GM18502 (cell line): ENCODE measurements at regions not wholly inside any gene's neighbourhood (a gene's known extent, or its start where the extent isn't known, plus 50 kb on each side); places are given as distances from the start of the nearest gene placed in this dataset.

ENCODE experiments used
- ATAC-seq: cut with Tn5 transposase; IDR thresholded peaks from one replicate; pipeline ENCODE4 v1.9.1; 2021; ENCODE audit warnings: mild to moderate bottlenecking; ENCODE audit not compliant: unreplicated experiment, poor library complexity

GRCh38 chr2:22486343-22486742, 898.6 kb upstream of the KLHL29 start:
- no peak for ATAC-seq

DNA sequence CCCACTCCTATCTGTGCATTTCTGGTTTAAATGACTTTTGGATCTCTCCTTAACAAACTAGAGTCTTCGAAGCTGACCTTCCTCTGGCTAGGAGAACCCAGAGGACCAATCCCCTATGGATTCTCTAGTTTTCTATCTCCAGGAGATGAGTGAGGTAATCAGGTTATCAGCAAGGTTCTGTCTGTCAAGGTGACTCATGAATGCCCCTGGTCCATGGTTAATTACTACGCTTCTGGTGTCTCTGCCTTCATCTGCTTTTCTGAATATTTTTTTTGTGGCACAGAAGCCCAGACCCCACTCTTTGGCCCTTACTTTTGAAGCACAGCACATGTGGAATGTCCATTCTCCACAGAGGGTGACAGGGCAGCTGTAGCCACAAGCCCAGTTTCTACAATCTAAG, 897.9 kb upstream of the KLHL29 start:
- no peak for ATAC-seq

DNA sequence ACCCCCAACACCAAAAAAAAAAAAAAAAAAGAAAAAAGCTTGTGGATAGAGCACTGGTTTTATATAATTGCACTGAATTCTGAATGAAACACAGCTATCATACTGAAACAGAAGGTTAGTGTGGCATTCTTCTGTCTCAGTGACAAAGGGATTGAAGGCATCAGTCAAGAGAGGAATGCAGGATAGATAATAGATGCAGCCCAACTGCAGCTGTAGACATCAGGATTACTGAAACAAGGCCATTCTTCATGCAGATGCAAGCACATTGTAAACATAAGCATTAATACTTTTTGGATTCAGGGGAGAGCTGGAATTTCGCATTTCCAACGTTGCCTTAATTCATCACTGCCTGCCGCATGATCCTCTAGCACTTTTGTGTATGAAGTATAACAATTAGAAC, 897.4 kb upstream of the KLHL29 start:
- no peak for ATAC-seq

DNA sequence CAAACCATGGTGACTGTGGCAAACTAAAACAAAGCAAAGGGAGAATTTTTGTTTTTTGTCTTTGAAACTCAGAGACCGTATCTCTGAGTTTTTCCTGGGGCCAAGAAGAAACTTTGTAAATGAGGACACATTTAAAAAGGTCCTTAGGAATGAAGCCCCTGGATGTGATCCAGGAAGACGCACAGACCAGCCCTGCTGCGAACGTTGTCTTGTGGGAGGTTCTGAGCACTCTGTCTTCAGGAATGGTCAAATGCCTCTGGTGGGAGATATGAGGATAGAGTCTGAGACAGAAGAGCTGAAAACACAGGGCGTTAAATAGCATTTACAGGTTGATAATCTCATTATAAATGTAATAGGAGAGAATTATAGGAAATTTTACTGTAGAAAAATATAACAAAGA, 893.5 kb upstream of the KLHL29 start:
- ATAC-seq = no peak

DNA sequence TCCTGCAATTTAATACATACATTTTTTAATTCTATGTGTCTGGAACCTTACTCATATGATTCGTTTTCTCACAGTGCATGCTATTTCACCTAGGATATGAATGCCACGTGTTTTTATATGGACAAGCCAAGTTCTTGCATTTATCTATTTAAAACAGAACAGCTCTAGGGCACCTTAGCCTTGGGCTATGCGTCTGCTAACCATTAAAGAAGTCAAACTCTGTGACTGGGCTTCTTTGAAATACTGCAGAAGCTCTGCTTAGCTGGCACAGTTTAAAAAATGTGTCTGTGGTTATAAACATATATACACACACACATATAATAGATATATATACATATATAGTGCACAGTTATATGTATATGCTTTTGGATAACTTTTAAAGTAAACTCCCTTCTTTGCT, 890.8 kb upstream of the KLHL29 start:
- ATAC-seq = no peak

- no peak for ATAC-seq
These were observed 887.9 kb upstream of the KLHL29 start for GRCh38 chr2:22497064-22497463.

- no peak for ATAC-seq
These were observed 887.2 kb upstream of the KLHL29 start for GRCh38 chr2:22497789-22498188.

- no peak for ATAC-seq
These were observed 885.7 kb upstream of the KLHL29 start for GRCh38 chr2:22499082-22499839.

DNA sequence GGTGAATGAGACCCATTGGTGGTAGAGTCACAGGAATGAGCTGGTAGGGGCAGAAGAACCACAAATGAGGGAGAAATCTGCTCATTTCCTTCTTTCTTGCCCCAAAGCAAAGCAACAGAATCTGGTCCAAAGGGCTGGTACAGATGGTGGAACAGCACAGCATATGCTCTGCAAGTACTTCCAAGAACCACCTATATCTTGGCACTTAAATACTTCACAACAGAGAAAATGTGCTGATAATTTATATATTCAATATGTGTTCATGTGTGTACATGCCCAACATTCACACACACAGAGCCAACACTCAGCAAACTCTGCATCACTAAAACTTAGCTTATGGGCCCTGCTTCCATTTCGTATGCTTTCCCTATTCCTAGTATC, 884.4 kb upstream of the KLHL29 start:
- ATAC-seq = no peak

DNA sequence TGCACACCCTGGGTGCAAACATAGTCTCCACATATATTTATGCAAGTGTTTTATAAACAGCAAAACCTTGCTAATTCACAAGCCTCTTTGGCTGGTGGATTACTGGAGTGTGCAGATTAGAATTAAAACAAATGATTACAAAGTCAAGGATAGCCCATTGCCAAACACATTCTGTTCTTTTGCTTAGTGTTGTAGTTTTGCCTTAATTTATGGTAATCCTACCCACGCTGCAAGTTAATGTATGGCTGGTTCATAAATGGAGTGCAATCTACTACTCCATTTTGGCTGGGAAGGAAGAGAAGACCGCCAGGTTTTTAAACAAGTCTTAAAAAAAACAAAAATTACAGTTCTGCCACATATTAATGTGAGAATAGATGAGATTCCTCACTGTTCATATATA, 883.1 kb upstream of the KLHL29 start:
- no peak for ATAC-seq

DNA sequence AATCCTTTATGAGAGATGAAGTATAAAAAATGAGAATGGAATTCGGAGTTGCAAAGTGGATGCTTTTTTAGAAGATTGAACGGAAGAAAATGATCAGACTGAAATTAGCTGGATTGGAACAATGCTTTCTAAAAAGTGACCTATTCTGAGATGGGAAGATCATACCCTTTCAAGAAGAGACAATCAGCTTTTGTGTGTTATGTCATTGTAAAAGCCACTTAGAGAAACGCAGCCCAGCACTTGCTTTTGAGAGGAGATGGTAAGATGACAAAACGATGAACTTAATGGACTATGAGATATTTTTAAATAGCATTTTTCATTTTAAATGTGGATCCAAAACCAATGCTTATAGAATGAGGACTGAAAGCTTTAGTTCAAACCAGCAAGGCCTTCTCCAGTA, 871.4 kb upstream of the KLHL29 start:
- no peak for ATAC-seq

DNA sequence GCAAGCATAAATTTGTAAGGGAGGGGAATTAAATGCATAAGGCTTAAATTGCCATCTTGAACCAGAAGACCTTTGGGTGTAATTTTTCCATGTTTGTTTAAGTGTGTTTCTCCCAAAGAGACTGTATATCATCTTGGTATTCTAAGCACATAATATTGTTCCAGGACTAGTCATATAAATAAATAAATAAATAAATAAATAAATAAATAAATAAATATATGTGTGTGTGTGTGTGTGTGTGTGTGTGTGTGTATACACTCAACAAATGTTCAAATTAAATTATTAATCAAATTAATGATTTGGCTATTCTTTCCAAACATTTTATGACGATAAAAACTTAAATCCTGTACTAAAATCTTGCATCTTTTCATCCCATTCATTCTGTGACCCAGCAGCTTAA, 867.8 kb upstream of the KLHL29 start:
- ATAC-seq = no peak

- ATAC-seq = no peak
These were observed 866.3 kb upstream of the KLHL29 start for GRCh38 chr2:22518641-22519040.

- ATAC-seq = no peak
These were observed 864.4 kb upstream of the KLHL29 start for GRCh38 chr2:22520369-22521288.

DNA sequence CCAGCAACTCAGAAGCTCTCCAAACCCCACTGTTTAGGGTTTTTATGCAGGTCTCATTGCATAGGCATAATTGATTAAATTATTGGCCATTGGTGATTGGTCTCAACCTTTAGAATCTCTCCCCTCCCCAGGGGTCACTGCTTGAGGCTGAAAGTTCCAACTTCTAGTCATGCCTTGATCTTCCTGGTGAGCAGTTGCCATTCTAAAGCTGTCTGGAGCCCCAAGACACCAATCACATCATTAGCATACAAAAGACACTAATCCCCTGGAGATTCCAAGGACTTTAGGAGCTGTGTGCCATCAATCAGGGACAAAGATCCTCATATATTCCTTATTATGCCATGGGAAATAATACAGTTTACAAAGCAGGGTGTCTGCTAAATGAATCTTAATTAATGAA, 863.4 kb upstream of the KLHL29 start:
- no peak for ATAC-seq

- no peak for ATAC-seq
These were observed 859.3 kb upstream of the KLHL29 start for GRCh38 chr2:22525681-22526080.

GRCh38 chr2:22530131-22530530, 854.8 kb upstream of the KLHL29 start:
- no peak for ATAC-seq

DNA sequence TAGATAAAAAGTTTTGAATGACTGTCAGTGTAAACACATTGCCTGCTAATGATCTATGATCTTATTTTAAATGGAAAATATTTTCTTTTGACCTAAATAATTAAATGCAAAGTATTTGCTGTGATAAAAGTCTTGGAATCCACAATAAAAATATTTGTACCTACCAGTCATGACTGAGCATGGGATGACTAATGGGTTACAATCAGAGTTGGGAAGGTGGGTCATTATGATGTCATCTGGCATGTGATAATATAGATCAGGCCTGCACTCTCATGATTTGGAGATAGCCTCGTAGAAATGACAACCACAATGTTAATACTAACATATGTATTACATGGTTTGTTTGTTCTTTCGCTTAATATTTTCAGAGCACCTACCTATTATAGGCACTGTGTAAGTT, 848.8 kb upstream of the KLHL29 start:
- ATAC-seq = no peak

DNA sequence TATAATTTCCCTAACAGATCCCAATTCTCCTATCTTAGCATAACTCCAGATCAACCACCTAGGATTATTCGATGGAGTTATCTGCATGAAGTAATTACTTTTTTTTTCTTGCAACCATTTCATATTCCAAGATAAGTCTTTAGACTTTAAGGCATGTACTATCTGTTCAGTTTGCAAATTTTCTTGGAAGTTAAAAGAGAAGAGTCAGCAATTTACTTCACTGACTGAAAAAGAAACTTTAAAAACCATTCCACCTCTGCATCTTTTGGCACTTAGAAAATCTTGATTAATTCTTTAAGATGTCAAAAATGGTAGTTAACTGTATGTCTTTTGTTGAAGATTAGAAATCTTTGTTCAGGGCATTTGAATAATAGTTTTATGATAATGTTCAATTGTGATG, 830.5 kb upstream of the KLHL29 start:
- ATAC-seq = no peak

GRCh38 chr2:22557406-22557805, 827.6 kb upstream of the KLHL29 start:
- no peak for ATAC-seq

DNA sequence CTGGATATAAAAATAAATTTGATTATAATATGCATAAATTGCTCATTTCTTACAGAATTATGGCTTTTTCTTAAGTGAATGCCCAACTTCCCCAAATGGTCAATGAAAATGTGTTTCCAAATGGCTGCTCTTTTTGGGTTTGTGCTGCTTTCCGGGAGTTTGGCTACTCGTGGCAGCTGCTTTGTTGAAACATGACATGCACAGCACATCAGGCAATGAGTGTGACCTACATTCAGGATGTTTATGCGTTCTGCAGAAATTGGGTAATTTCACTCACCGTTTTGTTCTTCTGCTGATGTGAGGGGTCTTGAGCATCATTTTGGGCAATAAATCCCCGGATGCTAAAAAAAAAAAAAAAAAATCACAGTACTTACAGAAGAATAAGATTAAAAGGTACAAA, 825.0 kb upstream of the KLHL29 start:
- no peak for ATAC-seq

GRCh38 chr2:22579341-22579740, 805.6 kb upstream of the KLHL29 start:
- ATAC-seq = no peak
